NCI-H345 (cell line): ENCODE measurements at regions not wholly inside any gene's neighbourhood (a gene's known extent, or its start where the extent isn't known, plus 50 kb on each side); places are given as distances from the start of the nearest gene placed in this dataset.

ENCODE experiments used
- DNase-seq: peaks from one replicate; lab custom pipeline; 2025; lab: John Stamatoyannopoulos, UW

DNA sequence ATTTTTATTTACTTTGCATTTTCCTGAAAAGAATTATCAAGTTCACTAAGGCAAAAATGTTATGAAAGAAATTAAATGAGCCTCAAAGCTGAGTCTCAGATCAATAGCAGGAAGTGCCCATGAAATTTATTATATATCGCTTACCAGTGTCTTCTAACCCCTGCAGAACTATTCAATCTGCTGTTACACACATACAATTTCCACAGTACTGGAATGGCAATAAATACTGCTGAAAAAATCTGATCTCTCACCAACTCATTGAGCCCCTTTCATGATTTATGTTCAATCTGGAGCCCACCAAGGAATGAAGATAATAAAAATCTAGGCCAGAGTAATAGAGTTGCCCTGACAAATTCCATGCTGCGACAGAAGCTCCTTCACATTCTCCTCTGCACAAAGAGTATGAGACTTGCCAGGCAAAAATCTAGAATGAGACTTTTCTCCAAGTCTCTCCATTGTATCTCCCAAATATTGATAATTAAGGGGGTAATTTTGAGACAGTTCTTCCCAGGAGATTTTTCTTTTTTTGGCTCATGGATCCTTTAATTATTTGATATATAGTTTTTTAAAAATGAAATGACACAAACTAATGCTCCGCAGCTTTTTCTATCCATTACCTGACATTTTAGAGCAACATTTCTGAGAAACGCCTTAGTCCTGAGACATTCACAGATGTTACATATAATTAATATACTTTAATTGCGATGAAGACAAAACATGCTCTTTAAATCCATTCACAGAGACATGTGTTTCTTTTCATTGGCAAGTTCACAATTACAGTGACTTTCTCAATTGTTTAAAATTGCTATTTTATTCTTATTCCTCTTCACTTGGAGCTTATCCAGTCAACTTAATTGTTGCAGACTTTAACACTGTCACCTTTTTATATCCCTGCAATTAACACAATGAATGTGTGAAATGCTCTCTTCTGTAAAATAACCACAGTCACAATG is 1020.4 kb downstream of the CBLN2 start:
- DNase-seq = no peak

DNA sequence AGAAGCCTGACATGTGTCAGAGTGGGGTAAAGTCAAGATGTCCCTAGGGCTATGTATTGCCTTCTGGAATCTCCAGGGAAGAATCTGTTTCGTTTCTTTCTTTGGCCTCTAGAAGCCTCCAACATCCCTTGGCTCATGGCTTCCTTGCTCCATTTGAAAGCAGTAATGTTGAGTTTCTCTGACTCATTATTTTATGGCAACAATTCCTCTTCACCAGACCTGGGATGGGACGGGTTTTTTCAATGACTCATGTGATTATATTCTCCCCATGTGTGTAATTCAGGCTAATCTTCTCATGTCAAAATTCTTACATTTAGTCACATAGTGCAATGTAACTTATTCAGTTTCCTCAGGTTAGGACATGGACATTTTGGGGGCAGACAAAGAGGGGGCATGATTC is 1038.6 kb downstream of the CBLN2 start:
- DNase-seq = no peak

GRCh38 chr18:71503222-71503621 is 1040.9 kb downstream of the CBLN2 start:
- no peak for DNase-seq

- no peak for DNase-seq
Measured at GRCh38 chr18:71485611-71486010, 1058.5 kb downstream of the CBLN2 start.

GRCh38 chr18:71471963-71472725 is 1072.0 kb downstream of the CBLN2 start:
- no peak for DNase-seq

DNA sequence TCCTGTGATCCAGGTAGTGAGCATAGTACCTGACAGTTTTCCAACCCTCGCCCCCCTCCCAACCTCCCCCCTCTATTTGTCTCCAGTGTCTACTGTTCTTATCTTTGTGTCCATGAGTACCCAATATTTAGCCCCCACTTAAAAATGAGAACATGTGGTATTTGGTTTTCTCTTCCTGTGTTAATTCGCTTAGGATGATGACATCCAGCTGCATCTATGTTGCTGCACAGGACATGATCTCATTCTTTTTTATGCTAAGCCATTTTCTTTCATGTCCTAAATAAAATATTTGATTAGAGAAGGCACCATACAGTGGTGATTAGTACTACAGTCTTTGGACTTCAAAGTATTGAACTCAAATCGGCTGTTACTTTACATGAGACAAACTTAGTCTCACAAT is 1087.9 kb downstream of the CBLN2 start:
- no peak for DNase-seq

GRCh38 chr18:71450257-71450656 is 1093.9 kb downstream of the CBLN2 start:
- no peak for DNase-seq

- no peak for DNase-seq
Measured at GRCh38 chr18:71443706-71444480, 1100.2 kb downstream of the CBLN2 start.

GRCh38 chr18:71442731-71443141 is 1101.4 kb downstream of the CBLN2 start:
- peak; percentile 17 for DNase-seq

DNA sequence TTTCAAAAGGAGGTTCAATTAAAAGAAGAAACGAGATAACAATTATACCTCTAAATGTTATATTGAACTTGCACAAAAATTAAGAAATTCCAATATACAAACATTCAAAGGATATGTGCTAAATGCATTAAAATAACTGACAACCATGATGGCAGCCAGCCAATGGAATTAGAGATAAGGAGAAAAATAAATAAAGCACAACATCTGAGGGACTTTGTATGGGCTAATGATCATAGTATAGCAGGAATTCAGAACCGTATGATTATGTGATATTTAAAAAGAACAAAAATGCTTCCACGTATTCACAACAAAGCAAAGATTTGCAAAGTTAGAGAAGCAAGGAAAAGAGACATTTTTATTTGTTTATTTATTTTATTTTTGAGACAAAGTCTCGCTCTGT is 1103.0 kb downstream of the CBLN2 start:
- peak; percentile 8 for DNase-seq

GRCh38 chr18:71437511-71437910 is 1106.6 kb downstream of the CBLN2 start:
- no peak for DNase-seq

- no peak for DNase-seq
Measured at GRCh38 chr18:71433373-71433772, 1110.8 kb downstream of the CBLN2 start.

DNA sequence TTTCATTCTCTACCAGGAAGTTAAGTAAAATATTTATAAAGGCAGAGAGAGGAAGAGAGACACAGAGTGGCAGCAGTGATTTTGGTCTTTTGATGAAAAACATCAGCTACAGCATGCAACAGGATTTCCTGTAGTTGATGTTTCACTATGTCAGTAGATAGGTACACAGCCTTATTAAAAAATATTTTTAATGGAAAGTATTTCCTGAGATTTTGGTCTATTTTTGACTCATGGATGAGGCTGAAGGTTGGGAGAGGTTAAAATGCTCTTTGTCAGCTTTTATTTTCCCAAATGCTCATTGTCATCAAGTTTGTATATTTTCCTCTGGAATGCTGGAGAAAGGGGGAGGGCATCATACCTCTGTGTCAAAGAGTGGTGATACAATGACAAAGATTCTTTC is 1112.5 kb downstream of the CBLN2 start:
- DNase-seq = no peak

GRCh38 chr18:71431171-71431570 is 1113.0 kb downstream of the CBLN2 start:
- DNase-seq = no peak

- no peak for DNase-seq
Measured at GRCh38 chr18:71426441-71426840, 1117.7 kb downstream of the CBLN2 start.

DNA sequence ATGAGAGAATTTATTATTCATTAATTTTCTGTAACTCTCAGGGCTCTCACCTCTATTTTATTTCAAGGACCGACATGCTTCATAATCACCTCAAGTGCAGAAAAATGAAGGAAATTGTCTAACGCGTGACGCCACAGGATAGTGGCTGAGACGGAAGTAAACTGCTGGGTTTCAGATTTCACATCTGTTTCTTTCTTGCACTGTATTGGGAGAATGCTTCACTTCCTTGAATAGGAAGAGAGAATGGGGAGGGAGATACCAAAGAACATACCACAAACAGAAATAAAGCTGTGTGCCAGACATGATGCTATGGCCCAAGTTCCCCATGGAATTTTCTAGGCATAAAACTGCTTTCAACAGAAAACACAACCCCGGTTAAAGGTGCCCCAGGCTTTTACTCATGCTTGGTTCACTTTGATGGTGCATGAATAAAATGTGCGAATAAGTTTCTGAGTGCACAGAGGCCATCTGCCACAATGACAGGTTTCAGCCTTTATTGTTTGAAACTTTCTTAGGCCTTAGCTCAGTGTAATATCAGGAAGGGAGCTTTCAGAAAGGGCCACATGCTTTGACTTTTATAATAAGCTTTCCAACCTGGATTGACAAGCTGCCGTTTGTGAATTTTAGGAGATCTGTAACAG is 1116.4 kb downstream of the SOCS6 start:
- DNase-seq = no peak

GRCh38 chr18:71403501-71403900 is 1114.7 kb downstream of the SOCS6 start:
- no peak for DNase-seq

DNA sequence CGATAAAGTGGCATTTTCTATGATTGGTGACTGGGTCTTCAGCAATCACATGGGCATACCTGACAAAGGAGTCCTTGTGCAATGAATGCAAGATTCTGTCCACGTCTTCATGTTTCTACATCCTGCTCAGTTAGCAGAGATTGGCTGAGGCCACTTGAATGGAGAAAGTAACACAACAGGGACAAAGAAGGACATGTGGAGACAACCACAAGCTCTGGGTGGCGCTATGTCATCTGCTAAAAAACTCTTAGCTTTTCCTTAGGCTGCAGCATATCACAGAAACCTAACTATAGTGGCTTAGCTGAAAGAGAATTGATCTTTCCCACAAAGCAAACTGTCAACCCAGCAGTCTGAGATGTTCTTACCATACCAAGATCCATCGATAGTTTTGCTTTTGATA is 1109.7 kb downstream of the SOCS6 start:
- peak; percentile 32 for DNase-seq

DNA sequence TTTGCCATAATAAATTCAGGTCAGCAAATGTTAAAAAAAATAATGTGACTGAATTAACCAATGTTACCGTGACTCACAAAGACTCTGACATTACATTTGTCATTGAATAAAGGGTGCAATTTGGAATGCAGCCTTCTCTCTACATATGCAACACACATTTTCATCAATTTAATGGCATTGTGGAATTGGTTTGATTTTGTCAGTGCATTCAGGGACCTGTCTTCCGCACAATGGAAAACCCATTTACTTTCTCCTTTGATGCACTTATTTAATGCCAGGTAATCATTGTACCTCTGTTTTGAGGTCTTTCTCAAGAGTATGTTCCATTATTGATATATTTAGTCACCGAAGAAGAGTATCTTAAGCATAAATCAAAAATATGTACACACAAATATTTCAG is 1099.3 kb downstream of the SOCS6 start:
- no peak for DNase-seq

- no peak for DNase-seq
Measured at GRCh38 chr18:71374294-71375000, 1085.6 kb downstream of the SOCS6 start.

DNA sequence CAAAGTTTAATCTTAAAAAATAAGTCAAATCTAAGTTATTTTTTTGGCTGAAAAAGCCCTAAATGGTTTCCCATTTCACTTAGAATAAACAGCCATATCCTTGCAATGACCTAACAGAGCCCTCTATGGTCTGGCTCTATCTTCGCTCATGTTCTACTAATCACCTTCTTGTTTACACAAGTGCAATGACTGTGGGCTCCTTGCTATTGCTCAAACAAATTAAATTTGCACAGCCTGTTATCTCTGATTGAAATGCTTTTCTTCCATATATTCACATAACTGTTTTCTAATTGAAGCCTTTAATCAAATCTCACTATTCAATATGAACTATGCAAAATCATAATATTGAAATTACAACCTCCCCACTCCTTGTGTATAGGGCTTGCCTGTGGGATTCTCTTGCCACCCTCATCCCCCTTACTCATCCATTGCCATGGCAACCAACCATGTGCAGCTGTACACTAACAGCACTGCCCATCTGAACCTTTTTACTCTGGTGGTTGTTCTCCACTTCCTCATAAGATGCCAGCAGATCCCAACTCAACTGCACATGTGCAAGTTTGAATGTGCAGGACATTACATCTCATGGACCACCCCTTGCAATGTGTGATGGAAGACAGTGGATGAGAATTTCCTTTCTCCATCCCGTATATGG is 1083.2 kb downstream of the SOCS6 start:
- DNase-seq = no peak
